Activated naive CD8-positive, alpha-beta T cell (primary cell): ENCODE measurements at regions not wholly inside any gene's neighbourhood (a gene's known extent, or its start where the extent isn't known, plus 50 kb on each side); places are given as distances from the start of the nearest gene placed in this dataset.
"Not testable (repeated sequence)": the region's sequence is repeated elsewhere in the genome, so short reads cannot be mapped to it uniquely, and the experiment has no call there.

Experiments used
- H3K27ac Mint-ChIP-seq: one replicate; pipeline ENCODE4 v1.8.0; 2021; ENCODE audit warnings: mixed read lengths
- H3K27me3 Mint-ChIP-seq: one replicate; pipeline ENCODE4 v1.8.0; 2021; ENCODE audit warnings: mixed read lengths
- H3K36me3 Mint-ChIP-seq: one replicate; pipeline ENCODE4 v1.8.0; 2021; ENCODE audit warnings: mixed read lengths
- H3K4me1 Mint-ChIP-seq: one replicate; pipeline ENCODE4 v1.8.0; 2021; ENCODE audit warnings: low read depth, mixed read lengths
- H3K4me3 Mint-ChIP-seq: one replicate; pipeline ENCODE4 v1.8.0; 2021; ENCODE audit warnings: mild to moderate bottlenecking, mixed read lengths
- H3K9me3 Mint-ChIP-seq: one replicate; pipeline ENCODE4 v1.8.0; 2021; ENCODE audit warnings: low read depth, mixed read lengths

GRCh38 chr1:70736518-70736917 lies 311.1 kb downstream of the PTGER3 start:
- H3K4me3 Mint-ChIP-seq, H3K27ac Mint-ChIP-seq, H3K27me3 Mint-ChIP-seq, H3K4me1 Mint-ChIP-seq, H3K36me3 Mint-ChIP-seq, H3K9me3 Mint-ChIP-seq: not testable (repeated sequence)

- Mint-ChIP-seq H3K9me3 (peaks cover 6% of the 10 kb centered on the region), H3K27me3 (peaks cover 1% of the 10 kb centered on the region), H3K4me3 (no peak overlapping the region), H3K36me3 (no peaks in the 10 kb centered on the region), H3K27ac (no peak overlapping the region), H3K4me1 (no peaks in the 10 kb centered on the region)
Observed at GRCh38 chr1:70737125-70737524, 310.5 kb downstream of the PTGER3 start.

GRCh38 chr1:70738624-70739023 lies 309.0 kb downstream of the PTGER3 start:
- H3K27ac Mint-ChIP-seq = no peak overlapping the region
- H3K27me3 Mint-ChIP-seq = peaks cover 1% of the 10 kb centered on the region
- H3K36me3 Mint-ChIP-seq = no peaks in the 10 kb centered on the region
- H3K9me3 Mint-ChIP-seq = peaks cover 15% of the 10 kb centered on the region
- no peak overlapping the region for H3K4me3 Mint-ChIP-seq
- no peaks in the 10 kb centered on the region for H3K4me1 Mint-ChIP-seq

GRCh38 chr1:70745199-70745598 lies 302.4 kb downstream of the PTGER3 start:
- H3K4me3 Mint-ChIP-seq = no peak overlapping the region
- H3K4me1 Mint-ChIP-seq = no peaks in the 10 kb centered on the region
- H3K36me3 Mint-ChIP-seq = no peaks in the 10 kb centered on the region
- peaks cover 35% of the 10 kb centered on the region for H3K9me3 Mint-ChIP-seq
- H3K27ac Mint-ChIP-seq = no peak overlapping the region
- H3K27me3 Mint-ChIP-seq = no peaks in the 10 kb centered on the region

- H3K27ac Mint-ChIP-seq, H3K4me1 Mint-ChIP-seq, H3K36me3 Mint-ChIP-seq, H3K27me3 Mint-ChIP-seq, H3K4me3 Mint-ChIP-seq: not testable (repeated sequence)
- peaks cover 38% of the 10 kb centered on the region for H3K9me3 Mint-ChIP-seq
Observed at GRCh38 chr1:70746062-70746461, 301.6 kb downstream of the PTGER3 start.

GRCh38 chr1:70747123-70747522 lies 300.5 kb downstream of the PTGER3 start:
- H3K36me3 Mint-ChIP-seq, H3K4me3 Mint-ChIP-seq, H3K4me1 Mint-ChIP-seq, H3K27me3 Mint-ChIP-seq, H3K27ac Mint-ChIP-seq: not testable (repeated sequence)
- H3K9me3 Mint-ChIP-seq = peaks cover 34% of the 10 kb centered on the region

- not testable (repeated sequence) for H3K36me3 Mint-ChIP-seq, H3K27ac Mint-ChIP-seq, H3K27me3 Mint-ChIP-seq, H3K4me3 Mint-ChIP-seq, H3K4me1 Mint-ChIP-seq
- H3K9me3 Mint-ChIP-seq = peaks cover 22% of the 10 kb centered on the region
Observed at GRCh38 chr1:70751676-70752287, 295.8 kb downstream of the PTGER3 start.

GRCh38 chr1:70754701-70755100 lies 292.9 kb downstream of the PTGER3 start:
- Mint-ChIP-seq H3K27me3 (no peaks in the 10 kb centered on the region), H3K9me3 (peaks cover 5% of the 10 kb centered on the region), H3K4me3 (no peak overlapping the region), H3K27ac (no peak overlapping the region), H3K36me3 (no peaks in the 10 kb centered on the region), H3K4me1 (no peaks in the 10 kb centered on the region)

- no peak overlapping the region for H3K4me3 Mint-ChIP-seq
- no peak overlapping the region for H3K27ac Mint-ChIP-seq
- no peaks in the 10 kb centered on the region for H3K27me3 Mint-ChIP-seq
Observed at GRCh38 chr1:70760154-70760553, 287.5 kb downstream of the PTGER3 start.

GRCh38 chr1:70762386-70762785 lies 285.2 kb downstream of the PTGER3 start:
- H3K9me3 Mint-ChIP-seq = peaks cover 4% of the 10 kb centered on the region
- H3K27me3 Mint-ChIP-seq = no peaks in the 10 kb centered on the region
- no peak overlapping the region for H3K4me3 Mint-ChIP-seq
- no peaks in the 10 kb centered on the region for H3K36me3 Mint-ChIP-seq
- H3K27ac Mint-ChIP-seq = no peak overlapping the region
- no peaks in the 10 kb centered on the region for H3K4me1 Mint-ChIP-seq

More at GRCh38 chr1:70760154-70760553, 287.5 kb downstream of the PTGER3 start:
- H3K9me3 Mint-ChIP-seq = peaks cover 4% of the 10 kb centered on the region
- no peaks in the 10 kb centered on the region for H3K36me3 Mint-ChIP-seq
- H3K4me1 Mint-ChIP-seq = no peaks in the 10 kb centered on the region

- Mint-ChIP-seq H3K4me1 (no peaks in the 10 kb centered on the region), H3K27ac (no peak overlapping the region), H3K9me3 (peaks cover 11% of the 10 kb centered on the region), H3K4me3 (no peak overlapping the region), H3K27me3 (no peaks in the 10 kb centered on the region), H3K36me3 (no peaks in the 10 kb centered on the region)
Observed at GRCh38 chr1:70764747-70765146, 282.9 kb downstream of the PTGER3 start.

GRCh38 chr1:70767377-70767776 lies 280.2 kb downstream of the PTGER3 start:
- Mint-ChIP-seq H3K4me3 (no peak overlapping the region), H3K27ac (no peak overlapping the region), H3K4me1 (no peaks in the 10 kb centered on the region), H3K9me3 (peaks cover 26% of the 10 kb centered on the region), H3K27me3 (no peaks in the 10 kb centered on the region), H3K36me3 (peaks cover 2% of the 10 kb centered on the region)

- Mint-ChIP-seq H3K4me1 (no peaks in the 10 kb centered on the region), H3K4me3 (no peak overlapping the region), H3K27ac (no peak overlapping the region), H3K9me3 (peaks cover 30% of the 10 kb centered on the region), H3K27me3 (no peaks in the 10 kb centered on the region), H3K36me3 (peaks cover 2% of the 10 kb centered on the region)
Observed at GRCh38 chr1:70768216-70768615, 279.4 kb downstream of the PTGER3 start.

- Mint-ChIP-seq H3K4me3 (no peak overlapping the region), H3K27me3 (peaks cover 6% of the 10 kb centered on the region), H3K27ac (no peak overlapping the region), H3K9me3 (no peaks in the 10 kb centered on the region), H3K4me1 (no peaks in the 10 kb centered on the region), H3K36me3 (no peaks in the 10 kb centered on the region)
Observed at GRCh38 chr1:70778056-70778762, 269.4 kb downstream of the PTGER3 start.

GRCh38 chr1:70778934-70779333 lies 268.7 kb downstream of the PTGER3 start:
- no peaks in the 10 kb centered on the region for H3K9me3 Mint-ChIP-seq
- no peak overlapping the region for H3K4me3 Mint-ChIP-seq
- no peaks in the 10 kb centered on the region for H3K4me1 Mint-ChIP-seq

GRCh38 chr1:70779571-70779970 lies 268.0 kb downstream of the PTGER3 start:
- H3K27ac Mint-ChIP-seq = no peak overlapping the region
- no peak overlapping the region for H3K4me3 Mint-ChIP-seq
- no peaks in the 10 kb centered on the region for H3K4me1 Mint-ChIP-seq
- no peaks in the 10 kb centered on the region for H3K36me3 Mint-ChIP-seq
- no peaks in the 10 kb centered on the region for H3K9me3 Mint-ChIP-seq
- peaks cover 6% of the 10 kb centered on the region for H3K27me3 Mint-ChIP-seq

More at GRCh38 chr1:70778934-70779333, 268.7 kb downstream of the PTGER3 start:
- Mint-ChIP-seq H3K27ac (no peak overlapping the region), H3K36me3 (no peaks in the 10 kb centered on the region), H3K27me3 (peaks cover 6% of the 10 kb centered on the region)
